Glutamatergic neuron (in vitro differentiated cells): ENCODE measurements at regions not wholly inside any gene's neighbourhood (a gene's known extent, or its start where the extent isn't known, plus 50 kb on each side); places are given as distances from the start of the nearest gene placed in this dataset.

ENCODE experiments used
- DNase-seq: peaks from one replicate; pipeline ENCODE4 v3.0.0; 2022
- H3K27ac Mint-ChIP-seq: one replicate; pipeline ENCODE4 v1.8.0; 2020; ENCODE audit warnings: mild to moderate bottlenecking, mixed read lengths, inconsistent platforms; ENCODE audit not compliant: unreplicated experiment
- H3K27me3 Mint-ChIP-seq: one replicate; pipeline ENCODE4 v1.8.0; 2020; ENCODE audit warnings: mild to moderate bottlenecking, moderate library complexity, mixed read lengths, inconsistent platforms; ENCODE audit not compliant: unreplicated experiment
- H3K36me3 Mint-ChIP-seq: one replicate; pipeline ENCODE4 v1.8.0; 2020; ENCODE audit warnings: mild to moderate bottlenecking, mixed read lengths, inconsistent platforms; ENCODE audit not compliant: unreplicated experiment
- H3K4me1 Mint-ChIP-seq: one replicate; pipeline ENCODE4 v1.8.0; 2020; ENCODE audit warnings: mild to moderate bottlenecking, low read depth, mixed read lengths, inconsistent platforms; ENCODE audit not compliant: unreplicated experiment
- H3K4me3 Mint-ChIP-seq: one replicate; pipeline ENCODE4 v1.8.0; 2020; ENCODE audit warnings: mild to moderate bottlenecking, mixed read lengths, inconsistent platforms; ENCODE audit not compliant: unreplicated experiment
- H3K9me3 Mint-ChIP-seq: one replicate; pipeline ENCODE4 v1.8.0; 2020; ENCODE audit warnings: mild to moderate bottlenecking, moderate library complexity, mixed read lengths, inconsistent platforms; ENCODE audit not compliant: unreplicated experiment
- CTCF ChIP-seq: fragments of 200-600 bp; sonication (generic); IDR thresholded peaks from one replicate; pipeline ENCODE4 v1.5.0; 2021; ENCODE audit not compliant: partially characterized antibody, unreplicated experiment

GRCh38 chr18:2316751-2317696 lies 254.3 kb downstream of the METTL4 start:
- no peak for TF ChIP-seq CTCF
- Mint-ChIP-seq H3K36me3 (peaks cover 5% of the 10 kb centered on the region), H3K9me3 (peaks cover 4% of the 10 kb centered on the region), H3K4me1 (peaks cover 3% of the 10 kb centered on the region), H3K4me3 (no peak overlapping the region), H3K27me3 (peaks cover 2% of the 10 kb centered on the region), H3K27ac (no peak overlapping the region)
- DNase-seq, result no peak

- H3K4me3 Mint-ChIP-seq, result no peak overlapping the region
- peaks cover 7% of the 10 kb centered on the region for H3K9me3 Mint-ChIP-seq
Measured at GRCh38 chr18:2324459-2324858, 246.8 kb downstream of the METTL4 start.

DNA sequence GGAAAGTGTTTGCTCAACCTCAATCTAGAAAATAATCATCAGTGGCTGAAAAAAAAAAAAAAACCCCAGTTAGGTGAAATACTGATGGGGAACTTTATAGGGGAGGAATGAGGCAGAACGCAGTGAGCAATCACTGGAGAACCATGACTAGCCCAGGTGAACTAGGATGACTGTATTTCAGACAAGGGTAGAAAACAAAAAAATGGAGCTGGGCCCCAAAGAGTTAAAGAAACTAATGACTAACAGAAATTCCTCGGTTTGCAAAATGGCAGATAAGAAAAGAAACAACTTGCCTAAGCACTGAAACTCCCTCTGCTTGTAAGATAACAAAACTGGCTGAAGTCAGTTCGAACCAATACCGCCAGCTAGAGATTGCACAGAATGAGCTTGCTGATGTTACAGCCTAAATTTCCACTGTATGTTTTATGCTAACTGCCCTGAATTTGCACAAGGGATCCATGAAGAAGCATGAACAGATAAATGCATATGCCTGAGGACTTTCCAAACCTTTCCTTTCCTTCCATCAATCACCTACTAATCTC lies 245.9 kb downstream of the METTL4 start:
- peaks cover 2% of the 10 kb centered on the region for H3K27me3 Mint-ChIP-seq
- no peak for DNase-seq
- H3K4me1 Mint-ChIP-seq, result peaks cover 7% of the 10 kb centered on the region
- H3K27ac Mint-ChIP-seq, result no peak overlapping the region
- H3K9me3 Mint-ChIP-seq, result peaks cover 5% of the 10 kb centered on the region
- TF ChIP-seq CTCF, result no peak
- H3K4me3 Mint-ChIP-seq, result no peak overlapping the region
- H3K36me3 Mint-ChIP-seq, result no peaks in the 10 kb centered on the region

More at GRCh38 chr18:2324459-2324858, 246.8 kb downstream of the METTL4 start:
- Mint-ChIP-seq H3K27me3 (peaks cover 2% of the 10 kb centered on the region), H3K27ac (no peak overlapping the region), H3K36me3 (peaks cover 2% of the 10 kb centered on the region), H3K4me1 (no peaks in the 10 kb centered on the region)
- TF ChIP-seq CTCF, result no peak
- no peak for DNase-seq

DNA sequence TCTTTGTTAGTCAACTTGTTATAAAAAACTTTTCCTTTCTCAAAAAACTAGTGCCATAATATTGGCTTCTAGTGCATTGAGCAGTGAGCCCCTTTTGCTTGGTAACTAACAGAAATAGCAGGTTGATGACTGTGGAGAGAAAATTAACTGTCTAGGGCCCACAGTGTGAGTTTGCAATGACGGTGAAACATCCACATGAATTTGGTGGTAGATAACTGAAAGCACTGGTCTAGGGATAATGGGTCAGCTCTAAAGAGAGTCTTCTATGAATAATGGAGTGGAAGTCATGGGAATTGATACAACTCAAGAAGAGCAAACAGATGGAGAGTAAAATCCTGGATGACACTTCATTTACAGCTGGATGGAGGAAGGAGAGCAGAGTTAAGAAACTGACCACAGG lies 245.4 kb downstream of the METTL4 start:
- no peak for TF ChIP-seq CTCF
- H3K36me3 Mint-ChIP-seq, result no peaks in the 10 kb centered on the region
- H3K9me3 Mint-ChIP-seq, result peaks cover 5% of the 10 kb centered on the region
- no peak for DNase-seq
- H3K4me1 Mint-ChIP-seq, result peaks cover 8% of the 10 kb centered on the region
- no peak overlapping the region for H3K4me3 Mint-ChIP-seq
- H3K27ac Mint-ChIP-seq, result no peak overlapping the region
- no peaks in the 10 kb centered on the region for H3K27me3 Mint-ChIP-seq

DNA sequence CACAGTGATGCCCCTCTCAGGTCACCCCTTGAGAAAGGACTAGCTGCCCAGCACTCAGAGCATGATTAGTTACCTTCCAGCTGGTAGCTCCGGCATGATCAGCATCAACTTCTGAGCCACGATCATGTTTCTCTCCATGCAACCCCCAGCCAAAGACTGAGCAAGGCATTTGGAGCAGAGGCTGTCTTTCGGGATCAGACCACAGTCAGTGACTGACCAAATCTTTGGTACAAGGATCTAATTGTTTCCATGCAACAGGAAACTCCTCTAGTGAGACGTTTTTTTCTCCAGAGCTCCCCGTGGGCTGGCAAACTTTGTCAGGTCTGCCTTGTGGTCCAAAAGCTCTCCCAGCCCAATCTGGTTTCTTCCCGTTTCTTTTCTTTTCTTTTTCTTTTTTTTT lies 244.3 kb downstream of the METTL4 start:
- Mint-ChIP-seq H3K9me3 (peaks cover 3% of the 10 kb centered on the region), H3K4me3 (no peak overlapping the region), H3K4me1 (peaks cover 8% of the 10 kb centered on the region), H3K27me3 (no peaks in the 10 kb centered on the region), H3K27ac (no peak overlapping the region), H3K36me3 (no peaks in the 10 kb centered on the region)
- no peak for DNase-seq
- TF ChIP-seq CTCF, result no peak
